Heart right ventricle (tissue), 16 donors: ENCODE measurements at regions not wholly inside any gene's neighbourhood (a gene's known extent, or its start where the extent isn't known, plus 50 kb on each side); places are given as distances from the start of the nearest gene placed in this dataset.

ENCODE experiments used
- ATAC-seq, 8 donors: fragments of 200-7000 bp; cut with Tn5 transposase; one replicate each; pipeline ENCODE4 v1.9.1; 2020; ENCODE audit warnings: mild to moderate bottlenecking in 8 of 8, moderate library complexity in 8 of 8, moderate number of reproducible peaks in 1 of 8
- DNase-seq, 2 donors: peaks; one replicate each; pipeline ENCODE4 v3.0.0-alpha.2; 2020
- H3K27ac ChIP-seq, 10 donors: fragments of 200-600 bp; sonication (generic) in 2 of 10; one replicate each; pipeline versions ENCODE4 v1.5.0 to v1.8.0; 2020 to 2022; ENCODE audit warnings: mild to moderate bottlenecking in 3 of 10
- H3K27me3 ChIP-seq, 7 donors: fragments of 200-600 bp; one replicate each; pipeline ENCODE4 v1.8.0; 2021 to 2022; ENCODE audit warnings: mild to moderate bottlenecking in 2 of 7
- H3K36me3 ChIP-seq, 9 donors: fragments of 200-600 bp; sonication (generic) in 1 of 9; one replicate each; pipeline versions ENCODE4 v1.5.0 to v1.8.0; 2020 to 2022; ENCODE audit warnings: mild to moderate bottlenecking in 2 of 9
- H3K4me1 ChIP-seq, 9 donors: fragments of 200-600 bp; sonication (generic) in 1 of 9; one replicate each; pipeline versions ENCODE4 v1.5.0 to v1.8.0; 2020 to 2022; ENCODE audit warnings: mild to moderate bottlenecking in 4 of 9
- H3K4me3 ChIP-seq, 10 donors: fragments of 200-600 bp; sonication (generic) in 2 of 10; one replicate each; pipeline versions ENCODE4 v1.5.0 to v1.8.0; 2020 to 2022; ENCODE audit warnings: mild to moderate bottlenecking in 7 of 10, moderate library complexity in 2 of 10
- H3K9me3 ChIP-seq, 11 donors: fragments of 200-600 bp in 10 of 11; sonication (generic) in 2 of 11; one replicate each; pipeline versions ENCODE4 v1.5.0 to v1.8.0; 2013 to 2022; ENCODE audit warnings: mild to moderate bottlenecking in 2 of 11, control low read depth in 1 of 11, moderate library complexity in 1 of 11
- CTCF ChIP-seq, 9 donors: fragments of 200-600 bp; sonication (generic) in 2 of 9; IDR thresholded peaks; one replicate each; pipeline versions ENCODE4 v1.5.0 to v1.8.0; 2021 to 2022; ENCODE audit warnings: antibody characterized with exemption in 9 of 9, mild to moderate bottlenecking in 5 of 9, moderate library complexity in 1 of 9
- WGBS, 2 donors: extraction: QIAGEN DNeasy Blood & Tissue Kit; methylation state at CpG; one replicate each; pipeline ENCODE4 v1.1.7; 2013; ENCODE audit warnings: inconsistent platforms in 1 of 2; 5-methylcytosine and 5-hydroxymethylcytosine counted together
- intact Hi-C, 10 donors: fragments of 100-400 bp; cut with DNase I; formaldehyde crosslinking; loops; one replicate each; pipeline versions ENCODE4 v1.11.1 to v1.14.2; 2022
- donor health status: Arrhythmogenic right ventricular cardiomyopathy.
- donor health status: ischemic (EF 13 %, LVEDD 7.1; RV severe dilation, severe dysfunction).
- donor health status: healthy with polysubstance abuse.
- donor health status: DM: no; HTN: yes; CAD: no.
- donor health status: DM: no; HTN: no; CAD: no.
- donor health status: ischemic (EF 25% LVEDD 6.9; RV normal size, moderate dysfunction).
- donor health status: ischemic (EF 25% LVEDD 5.7; RV mildly dilated, moderate dysfunction).
- donor health status: healthy.
- donor health status: DM: yes; HTN: yes; CAD: no.
- donor health status: Ischemic cardiomyopathy.
- donor health status: ischemic (EF 35%, LVEDD 5.7; RV mildly dilated, moderate dysfunction).
- donor health status: nonischemic (EF 11% LVEDD 7.7; RV severe dilation, severe dysfunction).
- donor health status: DM: yes; HTN: yes; CAD: no.
- donor health status: PGD.
- donor health status: ischemic (EF 29% LVEDD 5.4; RV normal size, mild dysfunction).
- donor health status: nonischemic (EF 23%, LVEDD 6.1; RV moderate dilation, normal function).

- WGBS, 2 donors, result 81 to 87% methylated on average over 6 of the region's 6 CpGs
- intact Hi-C loops, result no loop called here
- no peaks in the 10 kb centered on the region for H3K36me3 ChIP-seq
- no peaks in the 10 kb centered on the region for H3K4me1 ChIP-seq
- DNase-seq (no peak), ATAC-seq (no peak)
- no peak overlapping the region for H3K4me3 ChIP-seq
- no peak overlapping the region for H3K27ac ChIP-seq
- no peak for TF ChIP-seq CTCF (IDR thresholded peaks at IDR 0.05)
- peaks cover 0 to 9% (median 0%) of the 10 kb centered on the region in 11 donors for H3K9me3 ChIP-seq
- peaks cover 0 to 28% (median 12%) of the 10 kb centered on the region in 7 donors for H3K27me3 ChIP-seq
Observed at GRCh38 chr17:33701910-33702309, 408.8 kb upstream of the ASIC2 start.

GRCh38 chr17:33704856-33705255, 411.8 kb upstream of the ASIC2 start:
- DNase-seq, result no peak
- Histone ChIP-seq H3K27ac (no peak overlapping the region), H3K36me3 (no peaks in the 10 kb centered on the region), H3K9me3 (peaks cover 0 to 10% (median 0%) of the 10 kb centered on the region in 11 donors), H3K4me1 (no peaks in the 10 kb centered on the region), H3K27me3 (peaks cover 0 to 34% (median 11%) of the 10 kb centered on the region in 7 donors), H3K4me3 (no peak overlapping the region)
- 73 to 80% methylated on average over 2 of the region's 2 CpGs for WGBS, 2 donors
- intact Hi-C loops, result no loop called here
- no peak for ATAC-seq
- TF ChIP-seq CTCF (IDR thresholded peaks at IDR 0.05), result no peak

GRCh38 chr17:33709881-33710280, 416.8 kb upstream of the ASIC2 start:
- Histone ChIP-seq H3K4me3 (no peak overlapping the region), H3K27me3 (peaks cover 0 to 42% (median 27%) of the 10 kb centered on the region in 7 donors), H3K9me3 (peaks cover 0 to 10% (median 0%) of the 10 kb centered on the region in 11 donors), H3K36me3 (no peaks in the 10 kb centered on the region), H3K27ac (no peak overlapping the region), H3K4me1 (no peaks in the 10 kb centered on the region)
- no peak for TF ChIP-seq CTCF (IDR thresholded peaks at IDR 0.05)
- ATAC-seq, result no peak
- DNase-seq, result no peak
- intact Hi-C loops, result no loop called here
- WGBS, 2 donors, result 66 to 68% methylated on average over 2 of the region's 2 CpGs

GRCh38 chr17:33712120-33712519, 419.0 kb upstream of the ASIC2 start:
- Histone ChIP-seq H3K4me3 (no peak overlapping the region), H3K27ac (no peak overlapping the region), H3K36me3 (no peaks in the 10 kb centered on the region), H3K27me3 (peaks cover 0 to 45% (median 27%) of the 10 kb centered on the region in 7 donors), H3K4me1 (no peaks in the 10 kb centered on the region), H3K9me3 (no peaks in the 10 kb centered on the region)
- intact Hi-C loops, result no loop called here
- TF ChIP-seq CTCF (IDR thresholded peaks at IDR 0.05), result no peak
- DNase-seq (no peak), ATAC-seq (no peak)
- 57 to 63% methylated on average over 2 of the region's 2 CpGs for WGBS, 2 donors
